Muscle of leg (tissue), 3 donors: ENCODE measurements at regions not wholly inside any gene's neighbourhood (a gene's known extent, or its start where the extent isn't known, plus 50 kb on each side); places are given as distances from the start of the nearest gene placed in this dataset.
"Not testable (repeated sequence)": the region's sequence is repeated elsewhere in the genome, so short reads cannot be mapped to it uniquely, and the experiment has no call there.

Experiments
- DNase-seq: peaks from one replicate; pipeline ENCODE4 v3.0.0; 2013
- H3K27ac ChIP-seq: one replicate; pipeline ENCODE4 v1.5.1; 2013; ENCODE audit warnings: mild to moderate bottlenecking, low read length, control low read depth
- H3K27me3 ChIP-seq: one replicate; pipeline ENCODE4 v1.6.1; 2013; ENCODE audit warnings: low read length; ENCODE audit not compliant: control insufficient read depth, insufficient read depth
- H3K36me3 ChIP-seq: one replicate; pipeline ENCODE4 v1.6.1; 2013; ENCODE audit warnings: low read length; ENCODE audit not compliant: control insufficient read depth, insufficient read depth
- H3K4me1 ChIP-seq: one replicate; pipeline ENCODE4 v1.6.1; 2013; ENCODE audit warnings: low read length; ENCODE audit not compliant: control insufficient read depth, insufficient read depth
- H3K4me3 ChIP-seq: one replicate; pipeline ENCODE4 v1.5.1; 2013; ENCODE audit warnings: low read length, control low read depth
- H3K9me3 ChIP-seq: replicated peaks from 2 replicates; pipeline ENCODE4 v1.6.1; 2013; ENCODE audit warnings: low read depth, low read length; ENCODE audit not compliant: control insufficient read depth
- WGBS: methylation state at CpG from one replicate; pipeline ENCODE4 v1.1.5; 2013; ENCODE audit warnings: missing lambda C conversion rate; ENCODE audit not compliant: insufficient coverage; 5-methylcytosine and 5-hydroxymethylcytosine counted together

DNA sequence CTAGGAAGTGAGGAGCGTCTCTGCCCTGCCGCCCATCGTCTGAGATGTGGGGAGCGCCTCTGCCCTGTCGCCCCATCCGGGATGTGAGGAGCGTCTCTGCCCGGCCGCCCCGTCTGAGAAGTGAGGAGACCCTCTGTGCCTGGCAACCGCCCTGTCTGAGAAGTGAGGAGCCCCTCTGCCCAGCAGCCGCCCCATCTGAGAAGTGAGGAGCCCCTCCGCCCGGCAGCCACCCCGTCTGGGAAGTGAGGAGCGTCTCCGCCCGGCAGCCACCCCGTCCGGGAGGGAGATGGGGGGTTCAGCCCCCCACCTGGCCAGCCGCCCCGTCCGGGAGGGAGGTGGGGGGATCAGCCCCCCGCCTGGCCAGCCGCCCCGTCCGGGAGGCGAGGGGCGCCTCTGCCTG, 840.5 kb upstream of the CHORDC1 start:
- not testable (repeated sequence) for DNase-seq, H3K36me3 ChIP-seq, H3K27me3 ChIP-seq, H3K9me3 ChIP-seq, H3K4me3 ChIP-seq, H3K4me1 ChIP-seq, H3K27ac ChIP-seq
- 98% methylated on average over 7 of the region's 29 CpGs for WGBS

DNA sequence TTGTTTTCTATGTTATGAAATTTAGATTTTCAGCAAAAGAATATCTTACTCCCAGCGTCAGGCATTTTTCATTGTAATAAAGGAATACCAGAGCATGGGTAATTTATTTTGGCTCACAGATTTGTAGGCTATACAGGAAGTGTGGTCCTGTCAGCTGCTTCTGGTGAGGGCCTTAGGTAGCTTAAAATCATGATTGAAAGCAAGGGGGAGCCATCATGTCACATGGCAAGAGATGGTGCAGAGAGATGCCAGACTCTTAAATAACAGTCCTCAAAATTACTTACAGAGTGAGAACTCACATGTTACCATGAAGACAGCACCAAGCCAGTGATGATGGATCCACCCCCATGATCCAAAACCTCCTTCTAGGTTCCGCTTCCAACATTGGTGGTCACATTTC, 825.0 kb upstream of the CHORDC1 start:
- Histone ChIP-seq H3K9me3 (no peaks in the 10 kb centered on the region), H3K27me3 (no peaks in the 10 kb centered on the region), H3K36me3 (no peaks in the 10 kb centered on the region), H3K4me3 (no peak overlapping the region), H3K4me1 (no peaks in the 10 kb centered on the region), H3K27ac (no peak overlapping the region)
- WGBS, result no CpG with 5 or more reads among the region's 2 CpGs
- DNase-seq, result no peak

DNA sequence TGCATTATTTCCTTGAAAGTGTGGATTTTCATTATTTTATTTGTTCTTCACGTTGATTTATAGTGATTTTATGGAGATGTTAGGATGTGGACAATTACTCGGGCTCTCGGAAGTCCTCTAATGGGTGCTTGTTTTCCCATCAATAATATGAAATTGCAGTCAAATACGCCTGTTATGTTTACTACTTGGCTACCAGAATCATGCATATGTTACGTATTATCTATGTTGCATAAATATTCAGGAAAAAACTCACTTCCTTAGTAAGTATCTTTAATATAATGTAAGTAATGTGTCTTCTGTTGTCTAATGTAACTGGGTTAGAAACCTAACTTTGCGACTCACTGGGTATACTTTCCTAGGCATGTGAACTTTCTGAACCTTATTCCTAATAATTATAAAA, 823.4 kb upstream of the CHORDC1 start:
- H3K9me3 ChIP-seq, result no peaks in the 10 kb centered on the region
- DNase-seq, result peak; percentile 67
- H3K27me3 ChIP-seq, result no peaks in the 10 kb centered on the region
- no peaks in the 10 kb centered on the region for H3K36me3 ChIP-seq
- H3K4me1 ChIP-seq, result no peaks in the 10 kb centered on the region
- WGBS, result no CpG with 5 or more reads among the region's 6 CpGs
- H3K4me3 ChIP-seq, result no peak overlapping the region
- no peak overlapping the region for H3K27ac ChIP-seq

DNA sequence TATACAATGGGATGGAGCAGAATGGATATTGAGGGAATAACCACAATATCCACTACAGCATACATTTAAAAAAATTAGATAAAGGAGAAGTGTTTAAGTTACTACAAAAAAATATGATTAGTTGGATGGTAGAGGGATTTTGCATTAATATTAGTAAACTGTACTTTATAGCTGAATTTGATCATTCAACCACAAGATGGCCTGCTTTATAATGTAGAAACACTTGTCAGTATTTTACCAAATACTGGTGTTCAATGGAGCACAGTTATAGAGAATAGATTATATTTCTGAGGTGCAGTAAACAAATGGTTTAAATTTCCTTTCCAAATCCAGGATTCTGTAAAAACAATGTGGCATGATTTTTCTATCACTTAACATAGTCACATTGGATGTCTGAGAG, 818.8 kb upstream of the CHORDC1 start:
- DNase-seq, result peak; percentile 36
- H3K4me3 ChIP-seq, result no peak overlapping the region
- H3K9me3 ChIP-seq, result no peaks in the 10 kb centered on the region
- H3K36me3 ChIP-seq, result no peaks in the 10 kb centered on the region
- no peaks in the 10 kb centered on the region for H3K27me3 ChIP-seq
- H3K27ac ChIP-seq, result no peak overlapping the region
- no peaks in the 10 kb centered on the region for H3K4me1 ChIP-seq

DNA sequence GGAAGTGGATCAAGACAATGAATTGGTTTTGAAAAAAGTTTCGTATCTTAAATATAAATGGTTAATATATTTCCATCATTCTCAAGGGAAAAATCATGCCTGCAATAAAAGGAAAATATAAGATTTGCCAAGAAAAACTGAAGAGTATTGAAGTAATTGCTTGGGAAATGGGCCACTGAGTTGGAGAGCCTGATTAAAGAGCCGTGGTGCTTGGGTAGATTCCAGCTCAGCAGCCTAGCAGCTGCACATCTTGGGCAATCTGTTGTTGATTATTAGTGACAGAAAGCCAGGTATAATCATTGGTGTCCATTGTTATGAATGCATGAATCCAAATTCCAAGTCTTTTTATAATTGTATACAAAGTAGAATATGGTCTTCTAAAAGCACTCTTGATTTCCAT, 800.9 kb upstream of the CHORDC1 start:
- peak; percentile 77 for DNase-seq
- Histone ChIP-seq H3K27me3 (no peaks in the 10 kb centered on the region), H3K4me3 (no peak overlapping the region), H3K36me3 (no peaks in the 10 kb centered on the region), H3K4me1 (no peaks in the 10 kb centered on the region), H3K27ac (no peak overlapping the region), H3K9me3 (no peaks in the 10 kb centered on the region)
- 0% methylated on average over 1 of the region's 2 CpGs for WGBS

DNA sequence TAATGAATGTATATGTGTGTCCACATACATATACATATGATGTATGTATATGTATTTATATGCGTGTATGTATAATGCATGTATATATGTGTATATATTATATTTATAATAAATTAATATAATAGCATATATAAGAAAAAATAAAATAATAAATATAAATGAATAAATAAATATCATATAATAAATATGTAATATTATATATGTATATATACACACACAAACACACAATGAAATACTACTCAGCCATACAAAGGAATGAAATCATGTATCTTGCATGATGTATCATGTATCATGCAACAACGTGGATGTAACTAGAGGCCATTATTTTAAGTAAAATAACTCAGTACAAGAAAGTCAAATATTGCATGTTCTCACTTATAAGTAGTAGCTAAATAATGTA, 788.7 kb upstream of the CHORDC1 start:
- no CpG with 5 or more reads among the region's 2 CpGs for WGBS
- no peak for DNase-seq

DNA sequence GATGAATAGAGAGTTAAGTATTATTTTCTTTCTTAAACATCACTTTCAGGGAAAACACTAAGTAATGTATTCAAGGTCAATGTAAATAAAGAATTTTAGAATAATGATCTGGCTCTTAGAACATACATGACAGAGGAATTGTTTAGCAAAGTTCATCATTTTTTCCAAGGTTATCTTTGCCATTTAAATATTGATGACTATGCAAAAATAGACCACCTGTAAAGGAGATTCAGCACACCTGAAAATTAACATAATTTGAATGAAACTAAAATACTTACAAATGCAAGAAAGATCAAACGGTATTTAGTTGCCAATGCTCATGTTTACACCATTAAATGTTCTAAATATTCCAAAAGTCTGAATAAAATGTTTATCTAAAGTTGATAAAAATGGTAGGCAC, 782.6 kb upstream of the CHORDC1 start:
- no peaks in the 10 kb centered on the region for H3K36me3 ChIP-seq
- no peak for DNase-seq
- no peak overlapping the region for H3K4me3 ChIP-seq
- no peaks in the 10 kb centered on the region for H3K9me3 ChIP-seq
- no CpG with 5 or more reads among the region's 1 CpG for WGBS
- no peaks in the 10 kb centered on the region for H3K27me3 ChIP-seq
- no peaks in the 10 kb centered on the region for H3K4me1 ChIP-seq
- no peak overlapping the region for H3K27ac ChIP-seq

More for the DNA sequence above, 788.7 kb upstream of the CHORDC1 start:
- Histone ChIP-seq H3K36me3 (no peaks in the 10 kb centered on the region), H3K27me3 (no peaks in the 10 kb centered on the region), H3K4me1 (no peaks in the 10 kb centered on the region), H3K4me3 (no peak overlapping the region), H3K9me3 (no peaks in the 10 kb centered on the region), H3K27ac (no peak overlapping the region)

DNA sequence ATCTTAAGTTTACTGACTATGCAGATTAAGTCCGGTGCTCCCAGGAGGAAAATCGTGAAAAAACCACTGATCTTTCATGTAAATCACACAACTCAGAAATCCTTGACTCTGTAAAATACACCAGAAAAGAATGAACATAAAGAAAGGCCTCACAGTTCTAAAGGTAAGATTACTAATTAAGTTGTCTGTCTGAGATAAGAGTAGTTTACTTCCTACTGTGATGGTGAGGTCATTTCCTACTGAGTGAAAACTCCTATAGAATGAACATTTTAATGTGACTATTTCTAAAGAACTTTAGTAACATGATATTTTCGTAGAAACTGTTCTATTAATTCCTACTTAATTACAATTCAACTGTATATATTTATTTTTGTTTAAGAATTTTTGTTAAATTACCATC, 774.4 kb upstream of the CHORDC1 start:
- Histone ChIP-seq H3K36me3 (no peaks in the 10 kb centered on the region), H3K4me3 (no peak overlapping the region), H3K9me3 (no peaks in the 10 kb centered on the region), H3K27me3 (no peaks in the 10 kb centered on the region), H3K27ac (no peak overlapping the region), H3K4me1 (no peaks in the 10 kb centered on the region)
- no CpG with 5 or more reads among the region's 3 CpGs for WGBS
- DNase-seq, result no peak

DNA sequence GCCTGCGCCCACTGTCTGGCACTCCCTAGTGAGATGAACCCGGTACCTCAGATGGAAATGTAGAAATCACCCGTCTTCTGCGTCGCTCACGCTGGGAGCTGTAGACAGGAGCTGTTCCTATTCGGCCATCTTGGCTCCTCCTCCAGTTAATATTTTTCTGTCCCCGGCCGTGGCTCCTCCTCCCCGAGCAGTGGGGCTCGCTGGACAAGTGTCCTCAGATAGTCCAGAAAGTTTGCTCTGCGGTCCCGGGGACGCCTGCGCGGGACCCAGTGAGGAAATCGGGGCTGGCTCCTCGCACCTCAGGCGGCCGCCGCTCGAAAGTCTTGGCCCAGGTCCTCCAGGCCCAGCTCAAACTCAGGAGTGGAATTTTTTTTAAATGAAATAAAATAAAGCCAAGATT, 749.3 kb upstream of the CHORDC1 start:
- H3K27me3 ChIP-seq, H3K4me3 ChIP-seq, H3K4me1 ChIP-seq, H3K9me3 ChIP-seq, H3K27ac ChIP-seq, H3K36me3 ChIP-seq, DNase-seq: not testable (repeated sequence)
- WGBS, result no CpG with 5 or more reads among the region's 22 CpGs

DNA sequence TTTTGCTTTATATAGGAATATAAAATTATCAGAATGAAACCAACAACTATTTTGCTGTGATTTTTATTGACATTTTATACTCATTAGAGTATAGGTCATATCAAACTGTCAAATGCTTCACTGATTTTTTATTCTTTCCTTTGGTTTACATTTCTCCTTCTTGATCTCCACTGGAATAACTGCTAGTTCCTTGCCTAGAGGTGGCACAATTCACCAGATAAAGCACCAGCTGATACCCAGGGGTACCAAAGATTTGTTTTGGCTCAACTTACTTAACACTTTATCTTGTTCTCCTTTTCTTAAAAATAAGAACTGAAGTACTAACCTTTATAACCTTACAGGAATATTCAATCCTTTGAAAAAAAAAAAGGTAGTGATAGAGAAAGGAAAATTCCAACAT, 725.1 kb upstream of the CHORDC1 start:
- no peak overlapping the region for H3K27ac ChIP-seq
- no peaks in the 10 kb centered on the region for H3K4me1 ChIP-seq
- H3K36me3 ChIP-seq, result no peaks in the 10 kb centered on the region
- H3K4me3 ChIP-seq, result no peak overlapping the region
- no peaks in the 10 kb centered on the region for H3K9me3 ChIP-seq
- DNase-seq, result peak; percentile 0
- no peaks in the 10 kb centered on the region for H3K27me3 ChIP-seq

DNA sequence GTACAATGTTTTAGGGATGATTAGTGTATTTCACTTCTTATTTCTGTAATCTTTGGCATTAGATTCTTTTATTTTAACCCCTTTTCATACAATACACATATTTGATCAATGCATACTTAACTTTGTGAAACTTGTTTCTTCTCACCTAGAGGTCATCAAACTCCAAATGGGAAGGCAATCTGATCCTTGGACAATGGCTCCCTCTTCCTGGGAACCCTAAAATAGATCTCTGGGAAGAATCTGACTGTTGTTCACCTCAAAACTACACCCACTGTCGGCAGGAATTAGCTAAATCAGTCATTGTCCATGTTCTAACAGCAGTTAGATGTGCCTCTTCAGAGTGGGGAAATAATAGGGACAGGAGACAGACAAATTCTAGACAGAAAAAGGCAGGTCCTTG, 707.4 kb upstream of the CHORDC1 start:
- H3K9me3 ChIP-seq, result peaks cover 2% of the 10 kb centered on the region
- H3K36me3 ChIP-seq, result no peaks in the 10 kb centered on the region
- H3K4me1 ChIP-seq, result no peaks in the 10 kb centered on the region
- no peak overlapping the region for H3K4me3 ChIP-seq
- no peak for DNase-seq
- no CpG with 5 or more reads among the region's 1 CpG for WGBS
- H3K27ac ChIP-seq, result no peak overlapping the region
- H3K27me3 ChIP-seq, result no peaks in the 10 kb centered on the region
